Activated CD4-positive, alpha-beta T cell treated with anti-CD3 and anti-CD28 coated beads, Interleukin-2, Interleukin-4, amounts not matched to agents 100 ng/mL and 50 ng/mL, durations not matched to agents 16 hours and 8 hours (primary cell): ENCODE measurements at regions not wholly inside any gene's neighbourhood (a gene's known extent, or its start where the extent isn't known, plus 50 kb on each side); places are given as distances from the start of the nearest gene placed in this dataset.
"Not testable (repeated sequence)": the region's sequence is repeated elsewhere in the genome, so short reads cannot be mapped to it uniquely, and the experiment has no call there.

Experiments
- DNase-seq: peaks from one replicate; pipeline ENCODE4 v3.0.0-alpha.2; 2020; ENCODE audit warnings: low spot score

DNA sequence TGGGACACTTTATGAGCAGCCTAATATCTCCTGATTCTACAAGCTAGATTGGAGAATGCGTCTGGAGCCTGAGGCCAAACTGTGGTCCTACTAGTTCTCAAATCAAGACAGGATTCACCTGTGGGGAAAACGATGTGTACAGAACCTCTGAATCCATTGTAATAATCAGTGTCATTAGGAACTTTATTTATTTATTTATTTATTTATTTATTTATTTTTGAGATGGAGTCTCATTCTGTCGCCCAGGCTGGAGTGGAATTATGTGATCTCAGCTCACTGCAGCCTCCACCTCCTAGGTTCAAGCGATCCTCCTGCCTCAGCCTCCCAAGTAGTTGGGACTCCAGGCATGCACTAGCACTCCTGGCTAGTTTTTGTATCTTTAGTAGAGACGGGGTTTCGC lies 52.6 kb upstream of the KIF26B start:
- not testable (repeated sequence) for DNase-seq

DNA sequence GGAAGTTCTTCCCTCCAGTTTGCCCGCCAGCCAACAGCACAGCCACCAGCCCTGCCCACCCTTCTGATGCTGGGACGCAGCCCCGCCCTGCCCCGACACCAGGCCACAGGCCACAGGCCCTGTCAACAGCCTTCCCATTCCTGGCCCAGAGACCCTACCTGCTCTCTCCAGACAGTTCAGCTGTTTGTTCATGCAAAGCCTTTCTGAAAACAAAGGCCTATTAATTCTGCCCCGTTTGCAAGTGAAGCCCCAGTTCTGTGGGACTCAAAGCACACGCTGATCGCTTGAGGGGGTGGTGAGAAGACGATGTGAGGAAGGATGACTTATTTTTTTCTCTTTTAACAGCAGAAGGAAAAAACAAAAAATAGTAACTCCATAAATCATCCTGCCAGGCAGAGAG lies 55.4 kb upstream of the KIF26B start:
- DNase-seq: no peak

DNA sequence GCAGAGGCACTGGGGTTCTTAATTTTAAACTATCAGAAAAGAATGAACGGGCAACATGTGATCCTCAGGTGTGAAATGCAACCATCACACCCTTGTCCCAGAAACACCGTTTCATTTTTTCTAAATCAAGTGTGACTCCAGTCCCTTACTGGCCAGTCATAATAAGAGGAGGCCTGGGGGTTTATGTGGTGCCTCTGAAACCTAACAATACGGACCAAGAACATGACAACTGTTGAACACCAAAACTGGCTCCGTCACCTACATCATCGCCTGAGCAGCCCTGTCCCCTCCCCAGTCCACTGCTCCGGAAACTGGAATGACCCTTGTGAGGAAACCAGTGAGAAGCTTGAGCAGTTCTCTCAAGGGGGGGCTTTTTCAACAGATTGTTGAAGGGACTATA lies 55.9 kb upstream of the KIF26B start:
- no peak for DNase-seq

DNA sequence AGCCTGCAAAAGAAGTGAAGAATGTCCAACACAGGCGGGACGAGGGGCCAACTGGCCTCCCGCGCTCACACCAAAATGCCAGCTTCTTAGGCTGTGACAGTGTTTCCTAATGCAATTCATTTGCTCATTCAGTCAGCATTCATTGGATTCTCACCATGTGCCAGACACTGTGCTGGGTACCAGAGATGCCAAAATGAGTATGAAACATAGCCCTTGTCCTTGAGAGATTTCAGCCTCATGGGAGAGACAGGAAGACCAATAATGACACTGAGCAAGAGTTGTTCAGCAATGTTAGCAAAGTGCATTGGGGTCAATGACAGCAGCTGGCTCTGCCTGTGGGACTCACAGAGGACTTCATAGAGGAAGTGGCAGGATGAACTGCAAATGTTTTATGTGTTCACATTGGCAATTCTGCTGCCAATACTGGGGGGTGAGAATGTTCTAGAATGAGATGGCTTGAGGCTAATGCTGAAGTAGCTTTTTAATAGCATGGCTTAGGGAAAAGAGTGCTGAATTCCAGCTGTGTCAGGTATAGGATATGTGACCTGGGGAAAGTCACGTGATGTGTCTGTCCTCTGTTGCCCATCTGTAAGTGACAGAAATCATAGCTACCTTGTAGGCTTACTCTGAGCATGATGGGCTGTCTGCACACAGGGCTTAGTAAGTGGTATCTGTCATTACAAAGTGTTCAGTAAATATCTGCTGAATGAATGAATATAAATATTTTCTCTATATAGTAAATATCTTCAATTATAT lies 58.3 kb upstream of the KIF26B start:
- DNase-seq: no peak

DNA sequence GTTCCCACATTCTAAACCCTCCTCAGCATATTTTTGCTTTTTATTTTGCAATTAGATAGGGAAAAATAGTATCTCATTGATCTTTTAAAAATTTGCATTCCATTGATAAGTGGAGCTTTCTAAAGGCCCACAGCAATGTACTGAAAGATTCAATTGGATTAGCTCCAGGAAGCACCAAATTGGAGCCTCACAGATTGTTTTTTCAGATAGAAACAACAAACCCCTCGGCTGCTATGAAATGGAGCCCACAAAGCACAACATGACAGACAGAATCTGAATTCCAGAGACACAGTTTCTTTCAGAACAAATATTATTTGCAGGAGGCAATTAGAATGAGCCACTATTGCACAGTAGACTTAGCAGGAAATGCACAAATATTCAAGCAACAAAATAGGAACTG lies 58.9 kb upstream of the KIF26B start:
- DNase-seq: no peak

DNA sequence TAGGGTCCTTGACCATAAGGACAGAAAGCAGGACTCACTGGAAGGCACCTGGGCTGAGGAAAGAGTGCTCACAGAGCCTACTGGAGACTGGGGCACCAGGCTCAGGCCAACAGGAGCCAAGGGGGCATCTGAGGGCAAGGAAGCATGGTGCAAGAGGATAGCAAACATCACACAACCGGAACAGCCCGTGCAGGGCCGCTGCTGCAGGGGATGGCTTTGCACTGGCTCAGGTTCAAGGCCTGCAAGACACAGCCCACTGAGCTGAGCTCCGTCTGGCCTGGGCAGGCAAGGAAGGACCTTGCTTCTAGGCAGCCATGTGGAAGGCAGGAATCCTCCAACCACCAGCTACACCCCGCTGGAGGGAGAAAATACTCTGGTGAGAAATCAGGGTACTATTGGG lies 59.8 kb upstream of the KIF26B start:
- no peak for DNase-seq

DNA sequence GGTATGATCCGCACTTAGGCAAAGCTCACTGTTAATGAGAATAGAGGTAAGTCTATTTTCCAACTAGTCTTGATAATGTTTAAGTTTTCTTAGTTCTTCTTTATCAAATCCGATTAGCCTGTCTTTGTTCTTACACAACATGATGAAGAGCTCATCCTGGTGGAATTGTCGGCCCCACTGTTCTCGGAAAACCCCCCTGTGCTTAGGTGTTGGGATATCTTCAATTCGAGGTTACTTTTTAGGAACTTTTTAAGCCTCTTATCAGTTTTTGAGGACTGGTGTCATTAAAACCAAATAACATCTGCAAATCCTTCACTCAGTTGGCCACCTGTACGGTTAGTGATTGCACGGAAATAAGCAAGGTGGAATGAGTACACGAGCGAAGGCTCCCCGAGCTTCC lies 60.7 kb upstream of the KIF26B start:
- no peak for DNase-seq

DNA sequence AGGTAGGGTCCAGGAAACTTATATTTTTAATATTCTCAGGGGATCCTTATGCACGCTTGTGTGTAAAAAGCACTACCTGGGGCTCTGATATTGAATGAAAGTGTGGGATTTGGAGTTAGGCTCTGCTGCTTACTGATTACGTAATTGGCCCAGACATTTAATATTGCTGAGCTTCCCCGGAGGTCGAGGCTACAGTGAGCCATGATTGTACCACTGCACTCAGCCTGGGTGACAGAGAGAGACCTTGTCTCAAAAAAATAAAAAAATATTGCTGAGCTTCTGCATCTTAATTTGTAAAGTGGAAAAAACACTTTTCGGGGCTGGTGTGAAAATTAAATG lies 62.2 kb upstream of the KIF26B start:
- DNase-seq: no peak

DNA sequence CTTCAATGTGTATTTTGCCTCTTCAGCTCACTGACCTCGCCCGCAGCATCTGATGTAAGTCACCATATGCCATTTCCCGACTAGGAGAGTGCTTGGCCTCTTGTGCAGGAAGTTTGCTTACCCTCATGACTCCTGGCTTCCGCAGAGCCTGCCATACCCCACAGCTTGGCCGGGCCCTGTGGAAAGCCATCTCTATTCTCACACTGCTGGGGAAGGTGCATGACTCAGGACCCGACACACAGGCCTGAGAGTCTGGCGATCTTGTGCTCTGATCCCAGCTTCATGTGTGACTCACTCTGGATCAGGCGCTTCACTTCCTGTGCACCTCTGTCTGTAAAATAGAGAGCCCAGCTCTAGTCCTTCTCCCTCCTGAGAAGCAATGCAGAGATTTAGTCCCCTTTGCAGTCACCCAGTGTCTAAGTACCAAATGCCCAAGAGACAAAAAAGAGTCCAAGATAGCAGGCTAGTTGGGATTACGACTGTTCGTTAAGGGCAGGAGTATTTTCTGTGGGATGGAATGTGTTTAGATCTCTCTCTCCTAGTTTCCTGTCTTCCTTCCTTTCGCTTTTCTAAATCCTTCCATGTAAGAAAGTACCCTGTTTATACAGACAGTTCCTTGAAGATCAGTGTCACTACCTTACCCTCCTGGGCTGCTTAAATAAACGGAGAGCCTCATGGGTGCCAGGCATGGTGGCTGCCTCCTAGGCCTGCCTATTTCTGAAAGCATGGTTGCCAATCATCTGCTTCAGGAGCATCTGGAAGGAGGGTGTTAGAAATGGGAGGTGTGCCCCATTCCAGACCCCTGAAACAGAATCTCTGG lies 62.8 kb upstream of the KIF26B start:
- no peak for DNase-seq

DNA sequence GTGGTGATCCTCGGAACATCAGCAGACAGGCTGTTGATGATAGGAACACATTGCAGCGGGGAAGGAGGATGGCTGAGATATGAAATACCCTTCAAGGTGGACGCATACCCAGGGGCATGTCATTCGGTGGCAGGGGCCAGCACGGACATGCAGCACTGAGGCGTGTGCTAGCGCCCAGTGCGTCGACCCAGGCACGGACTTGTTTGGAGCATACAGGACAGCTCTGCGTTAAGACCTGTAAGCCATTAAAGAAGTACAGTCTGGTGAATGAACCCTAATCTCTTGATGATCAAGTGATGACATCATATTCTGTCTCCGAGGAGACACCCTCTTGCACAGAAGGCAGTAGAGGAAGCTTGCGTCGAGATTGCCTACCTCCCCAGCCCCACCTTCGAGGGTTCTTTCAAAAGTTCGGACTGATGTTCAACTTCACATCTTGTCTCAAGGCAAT lies 63.6 kb upstream of the KIF26B start:
- no peak for DNase-seq

DNA sequence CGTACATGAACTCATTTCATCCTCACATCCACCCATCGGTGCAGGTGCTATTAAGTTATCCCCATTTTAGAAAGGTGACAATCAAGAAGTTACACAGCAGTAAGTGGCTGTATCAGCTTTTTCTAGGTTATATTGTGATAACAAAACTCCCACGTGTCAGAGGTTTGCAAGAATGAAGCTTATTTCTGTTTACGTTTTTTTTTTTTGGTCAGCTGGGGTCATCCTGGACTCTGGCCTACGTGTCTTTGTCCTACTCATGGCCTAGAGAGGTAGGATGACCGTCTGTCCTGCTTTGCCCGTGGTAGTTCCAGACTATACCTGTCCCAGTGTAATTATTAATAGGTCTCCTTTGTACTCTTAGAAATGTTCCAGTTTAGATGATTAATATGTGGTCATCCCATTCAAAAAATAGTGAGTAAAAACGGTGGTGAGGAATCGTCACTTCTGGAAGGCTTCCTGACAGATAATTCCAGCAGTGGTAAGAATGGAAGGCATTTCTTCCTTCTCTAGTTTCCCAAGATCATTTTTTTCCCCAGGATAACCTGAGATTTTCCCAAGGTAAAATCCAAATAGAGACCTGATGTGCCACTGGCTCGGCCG lies 64.2 kb upstream of the KIF26B start:
- no peak for DNase-seq

DNA sequence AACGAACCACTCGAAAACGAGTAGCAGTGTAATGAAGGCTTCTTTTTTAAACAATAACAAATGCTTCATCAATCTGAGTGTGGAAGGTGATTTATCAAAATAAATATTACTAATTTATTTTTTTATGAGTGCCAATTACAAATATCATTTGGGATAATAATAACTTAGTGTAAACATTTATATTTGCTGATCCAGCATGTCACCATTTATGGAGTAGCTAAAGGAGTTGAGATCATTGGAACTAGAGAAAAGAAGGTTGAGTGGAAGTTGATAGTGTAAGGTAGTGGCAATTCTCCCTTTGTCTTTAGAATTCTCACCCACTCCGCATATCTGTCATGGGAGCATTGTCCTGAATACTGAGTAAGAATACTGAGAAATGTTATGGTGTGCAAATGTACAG lies 67.1 kb upstream of the KIF26B start:
- DNase-seq: no peak

DNA sequence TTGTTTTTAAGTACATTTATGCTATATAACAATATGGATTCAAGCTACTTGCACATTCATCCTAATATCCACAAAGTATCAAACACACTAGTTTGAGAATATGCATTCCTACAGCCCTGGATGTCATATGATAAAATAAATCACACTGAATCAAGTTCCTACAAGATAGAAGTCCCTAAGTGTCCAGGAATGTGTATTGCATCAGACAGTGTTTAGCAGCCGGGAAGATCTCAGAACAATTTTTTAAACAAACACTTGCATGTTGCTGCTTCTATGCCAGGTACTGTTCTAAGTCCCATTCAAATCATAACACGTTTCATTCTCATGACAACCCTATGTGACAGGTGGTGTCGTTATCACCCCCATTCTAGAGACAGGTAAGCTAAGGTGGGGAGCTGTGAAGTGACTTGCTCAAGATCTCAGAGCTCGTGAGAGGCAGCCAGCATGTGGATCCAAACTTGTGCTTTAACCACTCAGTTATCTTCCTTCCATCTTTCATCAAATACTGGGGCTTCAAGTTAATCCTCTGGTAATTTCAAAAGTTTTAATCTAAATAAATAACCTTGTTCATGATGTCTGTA lies 68.3 kb upstream of the KIF26B start:
- no peak for DNase-seq

DNA sequence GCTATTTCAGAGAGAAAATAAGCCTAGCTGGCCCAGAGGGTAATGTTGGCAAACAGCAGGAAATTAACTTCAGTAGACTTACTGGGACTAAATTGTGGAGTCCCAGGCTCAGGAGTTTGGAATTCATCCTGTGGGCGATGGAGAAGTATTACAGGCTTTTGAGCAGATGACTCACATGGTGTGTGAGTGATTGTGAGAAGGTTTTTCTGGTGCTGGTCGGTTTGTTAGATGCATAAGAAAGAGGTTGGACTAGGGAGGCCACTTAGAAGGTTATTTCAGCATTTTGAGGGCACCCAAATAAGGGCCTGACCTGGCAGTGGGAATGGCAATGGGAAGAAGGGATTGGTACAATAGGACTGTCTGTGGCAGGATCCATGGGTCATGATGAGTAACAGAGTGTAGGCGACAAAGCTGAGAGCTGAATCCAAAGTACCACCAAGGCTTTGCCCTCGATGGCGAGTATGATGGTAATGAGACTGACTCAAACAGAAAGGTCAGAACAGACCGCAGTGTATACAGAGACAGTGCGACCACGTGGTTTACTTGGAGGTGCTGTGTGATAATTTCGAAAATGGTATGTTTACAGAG lies 69.2 kb upstream of the KIF26B start:
- DNase-seq: peak; percentile 11

DNA sequence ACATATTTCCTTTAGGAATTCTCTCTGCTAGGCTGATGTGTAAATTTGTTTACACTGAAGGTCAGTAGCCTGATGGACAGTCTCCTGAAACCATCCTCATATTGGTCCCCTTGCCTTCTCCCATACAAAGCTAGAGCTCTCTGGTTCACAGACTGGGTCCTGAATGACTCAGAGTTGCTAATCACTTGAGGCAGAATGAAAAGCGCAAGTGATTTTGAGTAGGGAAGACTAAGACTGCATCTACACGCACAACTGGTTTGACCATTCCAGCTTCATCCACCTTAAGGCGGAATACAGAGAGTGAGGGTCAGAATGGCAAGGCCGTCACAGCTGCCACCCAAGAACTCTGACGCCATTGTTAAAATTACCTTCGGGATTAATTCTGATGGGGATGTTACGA lies 70.2 kb upstream of the KIF26B start:
- no peak for DNase-seq

DNA sequence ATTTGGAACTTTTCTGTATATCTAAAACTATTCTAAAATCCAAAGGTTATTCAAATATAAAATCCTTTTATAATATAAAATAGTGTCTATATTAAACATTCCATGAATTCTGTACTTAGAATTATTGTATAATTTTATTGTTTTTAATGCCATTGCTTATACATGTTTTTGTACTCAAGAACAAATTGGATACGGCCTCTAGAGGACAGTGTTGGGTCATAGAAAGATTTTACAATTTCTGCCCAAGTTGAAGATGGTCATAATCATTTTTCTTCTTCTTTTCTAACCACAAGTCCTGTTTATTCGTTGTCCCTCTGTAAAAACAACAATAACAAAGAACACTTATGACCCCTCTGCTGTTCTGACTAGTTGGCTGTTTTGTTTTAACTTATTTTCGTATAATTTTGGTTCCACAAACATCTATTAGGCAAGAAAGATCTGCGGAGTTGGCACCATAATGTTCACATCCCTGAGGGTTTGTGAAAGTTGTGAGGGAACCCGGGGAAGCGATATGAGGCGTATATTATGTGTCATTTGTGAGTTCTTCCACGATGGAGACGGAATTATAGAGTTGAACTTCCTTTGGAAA lies 75.7 kb upstream of the KIF26B start:
- DNase-seq: peak; percentile 9

DNA sequence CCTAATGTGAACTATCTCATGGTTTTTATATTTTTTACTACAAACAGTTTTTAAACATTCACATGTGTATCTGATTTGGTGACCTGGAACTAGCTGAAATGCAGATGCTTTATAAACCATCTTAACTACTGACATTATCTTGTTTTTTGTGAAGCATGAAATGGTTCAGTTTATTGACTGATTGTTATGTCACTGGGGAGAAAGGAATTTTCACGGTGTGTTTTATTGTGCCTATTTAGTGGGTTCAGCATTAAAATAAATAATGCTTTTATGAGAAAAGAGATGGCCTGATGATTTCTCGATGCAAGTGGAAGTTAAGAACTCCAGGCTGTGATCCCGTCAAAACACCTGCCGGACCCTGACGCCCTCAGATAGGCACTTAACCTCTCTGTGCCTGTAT lies 79.9 kb upstream of the KIF26B start:
- no peak for DNase-seq

DNA sequence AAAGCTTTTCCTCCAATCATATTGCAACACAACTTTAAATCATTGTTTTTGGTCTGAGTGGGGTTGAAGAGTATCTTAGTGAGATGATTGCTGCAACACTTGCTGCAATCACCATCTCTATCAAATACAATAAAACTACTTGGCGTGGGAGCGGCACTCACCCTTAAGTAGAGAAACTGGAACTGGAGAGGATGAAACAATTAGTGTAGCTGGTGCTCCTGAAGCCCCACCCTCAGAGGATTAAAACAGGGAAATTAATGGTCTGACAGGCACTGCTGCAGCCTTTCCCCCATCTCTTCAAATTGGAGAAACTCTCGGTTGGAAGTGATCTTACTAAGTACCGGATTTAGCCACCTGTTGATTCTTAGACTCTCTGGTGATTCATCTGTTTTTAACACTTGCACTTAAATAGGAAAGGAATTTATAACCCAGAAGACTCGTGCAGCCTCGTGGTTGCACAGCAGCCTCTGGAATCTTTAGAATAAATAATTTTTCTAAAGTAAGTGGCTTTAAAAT lies 80.5 kb upstream of the KIF26B start:
- no peak for DNase-seq

DNA sequence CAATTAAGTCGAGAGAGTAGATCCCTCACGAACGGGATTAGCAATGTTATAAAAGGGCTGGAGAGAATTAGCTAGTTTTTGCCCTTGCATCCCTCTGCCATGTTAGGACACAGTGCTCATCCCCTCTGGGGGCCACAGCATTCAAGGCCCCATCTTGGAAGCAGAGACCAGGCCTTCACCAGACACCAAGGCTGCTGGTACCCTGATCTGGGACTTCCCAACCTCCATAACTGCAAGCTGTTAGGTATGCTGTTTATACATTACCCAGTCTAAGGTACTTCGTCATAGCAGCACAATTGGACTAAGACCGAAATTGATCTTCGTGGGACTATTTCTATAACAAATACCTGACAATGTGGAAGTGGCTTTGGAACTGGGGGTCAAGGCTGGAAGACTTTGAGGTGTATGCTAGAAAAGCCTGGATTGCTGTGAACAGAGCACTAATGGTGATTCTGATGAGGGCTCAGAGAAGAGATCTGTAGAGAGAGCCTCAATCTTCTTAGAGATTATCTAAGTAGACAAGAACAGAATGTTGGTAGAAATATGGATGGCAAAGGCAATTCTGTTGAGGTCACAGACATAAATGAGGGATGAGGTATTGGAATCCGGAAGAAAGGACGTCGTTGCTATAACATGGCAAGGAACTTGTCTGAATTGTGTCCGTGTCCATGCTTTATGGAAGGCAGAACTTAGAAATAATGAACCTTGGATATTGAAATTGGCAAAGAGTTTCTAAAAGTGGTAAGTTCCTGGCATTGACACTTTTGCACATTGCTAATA lies 83.8 kb upstream of the KIF26B start:
- DNase-seq: no peak

DNA sequence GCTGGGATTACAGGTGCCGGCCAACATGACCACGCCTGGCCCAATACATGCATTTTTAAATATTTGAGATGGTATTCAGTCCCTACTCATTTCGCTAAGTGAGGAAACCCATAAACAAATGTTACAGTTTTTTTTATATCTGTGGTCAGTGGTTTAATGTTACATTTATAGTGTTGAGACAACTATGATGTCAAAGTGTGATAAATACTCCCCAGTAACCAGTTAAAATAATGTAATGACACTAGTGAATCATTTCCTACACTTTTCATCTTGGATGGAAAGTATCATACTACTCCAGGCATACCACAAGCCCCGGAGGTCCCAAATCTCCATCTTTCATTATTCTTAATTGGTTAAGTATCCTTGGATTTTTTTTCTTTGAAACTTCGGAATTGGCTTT lies 87.5 kb upstream of the KIF26B start:
- no peak for DNase-seq

DNA sequence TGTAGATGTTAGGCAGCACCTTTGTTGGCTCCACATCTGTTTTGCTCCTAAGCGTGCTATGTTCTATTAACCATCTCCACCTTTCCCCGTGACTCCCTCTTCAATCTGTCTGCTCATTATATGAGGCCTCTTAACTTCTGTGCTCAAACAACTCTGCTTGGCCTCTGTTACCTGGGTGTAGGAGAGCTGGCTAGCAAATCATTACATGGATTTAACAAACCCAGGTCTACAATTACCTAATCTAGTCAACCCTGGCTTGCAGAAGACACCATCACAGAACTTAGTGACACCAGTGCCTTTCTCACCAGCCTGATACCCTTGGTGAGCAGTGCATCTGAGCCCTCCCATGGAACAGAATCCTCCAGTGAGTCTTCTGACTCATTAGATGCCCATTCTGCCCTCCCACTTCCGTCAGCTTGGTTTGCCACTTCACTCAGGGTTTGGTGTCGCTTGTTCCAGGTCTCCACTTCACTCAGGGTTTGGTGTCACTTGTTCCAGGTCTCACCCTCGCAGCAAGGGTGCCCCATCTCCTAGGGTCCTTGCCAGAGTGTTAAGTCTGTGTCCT lies 92.0 kb upstream of the KIF26B start:
- DNase-seq: no peak
